Psoas muscle (tissue), 7 donors: ENCODE measurements at regions not wholly inside any gene's neighbourhood (a gene's known extent, or its start where the extent isn't known, plus 50 kb on each side); places are given as distances from the start of the nearest gene placed in this dataset.

Source experiments
- ATAC-seq, 4 donors: fragments of 200-7000 bp; cut with Tn5 transposase; one replicate each; pipeline ENCODE4 v1.9.1; 2020; ENCODE audit warnings: moderate library complexity in 3 of 4, mild to moderate bottlenecking in 2 of 4
- DNase-seq, 2 donors: peaks; one replicate each; pipeline ENCODE4 v3.0.0-alpha.2; 2020
- H3K27ac ChIP-seq: fragments of 200-600 bp; one replicate; pipeline ENCODE4 v1.8.0; 2022
- H3K27me3 ChIP-seq, 3 donors: fragments of 200-600 bp in 1 of 3; one replicate each; pipeline versions ENCODE4 v1.6.1 to v1.8.0; 2013 to 2022; ENCODE audit warnings: low read length in 2 of 3, mild to moderate bottlenecking in 2 of 3, moderate library complexity in 1 of 3; ENCODE audit not compliant: insufficient read depth in 3 of 3
- H3K36me3 ChIP-seq, 2 donors: fragments of 200-600 bp in 1 of 2; one replicate each; pipeline versions ENCODE4 v1.6.1 to v1.8.0; 2013 to 2022; ENCODE audit warnings: low read depth in 1 of 2, mild to moderate bottlenecking in 1 of 2, moderate library complexity in 1 of 2; ENCODE audit not compliant: insufficient read depth in 1 of 2
- H3K4me1 ChIP-seq: fragments of 200-600 bp; one replicate; pipeline ENCODE4 v1.8.0; 2022
- H3K4me3 ChIP-seq: fragments of 200-600 bp; one replicate; pipeline ENCODE4 v1.8.0; 2022; ENCODE audit warnings: mild to moderate bottlenecking
- H3K9me3 ChIP-seq: fragments of 200-600 bp; one replicate; pipeline ENCODE4 v1.8.0; 2022
- WGBS, 3 donors: extraction: QIAGEN DNeasy Blood & Tissue Kit; methylation state at CpG; one replicate each; pipeline versions ENCODE4 v1.1.6 to v1.1.7; 2013; 5-methylcytosine and 5-hydroxymethylcytosine counted together
- intact Hi-C, 2 donors: fragments of 100-400 bp; cut with DNase I; formaldehyde crosslinking; loops; one replicate each; pipeline versions ENCODE4 v1.11.0 to v1.14.2; 2022
- TF ChIP-seq, protein P1 (sequence below): fragments of 200-600 bp; IDR thresholded peaks from one replicate; pipeline ENCODE4 v1.8.0; 2022; ENCODE audit warnings: antibody characterized with exemption
- donor health status: healthy with polysubstance abuse.
- donor health status: DM: no; HTN: no; CAD: no; lungs with moderate emphysema.
- donor health status: Bipolar disorder and iron deficiency.
- donor health status: healthy.
- donor health status: DM: yes; HTN: yes; CAD: no.
- donor health status: DM: no; HTN: no; CAD: no.
- donor health status: DM: yes; HTN: yes; CAD: no.

GRCh38 chr10:121101561-121101960 is 250.4 kb downstream of the WDR11 start:
- 83 to 84% (median 84%) methylated on average over 4 of the region's 4 CpGs for WGBS, 3 donors
- Histone ChIP-seq H3K9me3 (no peaks in the 10 kb centered on the region), H3K27ac (no peak overlapping the region), H3K4me1 (no peaks in the 10 kb centered on the region), H3K27me3 (no peaks in the 10 kb centered on the region), H3K36me3 (no peaks in the 10 kb centered on the region), H3K4me3 (no peak overlapping the region)
- TF ChIP-seq, protein P1, sequence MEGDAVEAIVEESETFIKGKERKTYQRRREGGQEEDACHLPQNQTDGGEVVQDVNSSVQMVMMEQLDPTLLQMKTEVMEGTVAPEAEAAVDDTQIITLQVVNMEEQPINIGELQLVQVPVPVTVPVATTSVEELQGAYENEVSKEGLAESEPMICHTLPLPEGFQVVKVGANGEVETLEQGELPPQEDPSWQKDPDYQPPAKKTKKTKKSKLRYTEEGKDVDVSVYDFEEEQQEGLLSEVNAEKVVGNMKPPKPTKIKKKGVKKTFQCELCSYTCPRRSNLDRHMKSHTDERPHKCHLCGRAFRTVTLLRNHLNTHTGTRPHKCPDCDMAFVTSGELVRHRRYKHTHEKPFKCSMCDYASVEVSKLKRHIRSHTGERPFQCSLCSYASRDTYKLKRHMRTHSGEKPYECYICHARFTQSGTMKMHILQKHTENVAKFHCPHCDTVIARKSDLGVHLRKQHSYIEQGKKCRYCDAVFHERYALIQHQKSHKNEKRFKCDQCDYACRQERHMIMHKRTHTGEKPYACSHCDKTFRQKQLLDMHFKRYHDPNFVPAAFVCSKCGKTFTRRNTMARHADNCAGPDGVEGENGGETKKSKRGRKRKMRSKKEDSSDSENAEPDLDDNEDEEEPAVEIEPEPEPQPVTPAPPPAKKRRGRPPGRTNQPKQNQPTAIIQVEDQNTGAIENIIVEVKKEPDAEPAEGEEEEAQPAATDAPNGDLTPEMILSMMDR, result no peak
- ATAC-seq, result no peak
- no peak for DNase-seq
- intact Hi-C loops, result no loop called here

DNA sequence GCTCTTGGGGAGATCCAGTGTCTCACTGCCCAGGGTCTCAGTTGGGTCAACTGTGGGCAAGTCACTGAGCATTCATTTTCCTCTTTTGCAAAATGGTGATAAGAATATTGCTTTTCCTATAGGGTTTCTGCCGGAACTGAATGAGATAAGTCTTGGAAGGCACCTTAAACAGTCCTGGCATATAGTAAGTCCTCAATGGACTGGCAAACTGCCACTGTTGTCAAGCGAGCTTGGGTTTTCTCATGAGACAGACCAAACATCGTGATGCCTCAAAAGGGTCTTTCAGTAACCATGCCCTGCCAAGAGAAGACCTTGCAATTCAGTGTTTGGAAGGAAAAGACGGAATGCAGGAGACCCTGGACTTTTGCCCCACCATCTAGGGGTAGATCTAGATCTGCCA is 251.5 kb downstream of the WDR11 start:
- intact Hi-C loops, result no loop called here
- Histone ChIP-seq H3K36me3 (no peaks in the 10 kb centered on the region), H3K4me3 (no peak overlapping the region), H3K4me1 (no peaks in the 10 kb centered on the region), H3K27me3 (no peaks in the 10 kb centered on the region), H3K27ac (no peak overlapping the region), H3K9me3 (no peaks in the 10 kb centered on the region)
- WGBS, 3 donors, result 72 to 84% (median 73%) methylated on average over 4 of the region's 4 CpGs
- no peak for ATAC-seq
- TF ChIP-seq, protein P1, result no peak
- no peak for DNase-seq

DNA sequence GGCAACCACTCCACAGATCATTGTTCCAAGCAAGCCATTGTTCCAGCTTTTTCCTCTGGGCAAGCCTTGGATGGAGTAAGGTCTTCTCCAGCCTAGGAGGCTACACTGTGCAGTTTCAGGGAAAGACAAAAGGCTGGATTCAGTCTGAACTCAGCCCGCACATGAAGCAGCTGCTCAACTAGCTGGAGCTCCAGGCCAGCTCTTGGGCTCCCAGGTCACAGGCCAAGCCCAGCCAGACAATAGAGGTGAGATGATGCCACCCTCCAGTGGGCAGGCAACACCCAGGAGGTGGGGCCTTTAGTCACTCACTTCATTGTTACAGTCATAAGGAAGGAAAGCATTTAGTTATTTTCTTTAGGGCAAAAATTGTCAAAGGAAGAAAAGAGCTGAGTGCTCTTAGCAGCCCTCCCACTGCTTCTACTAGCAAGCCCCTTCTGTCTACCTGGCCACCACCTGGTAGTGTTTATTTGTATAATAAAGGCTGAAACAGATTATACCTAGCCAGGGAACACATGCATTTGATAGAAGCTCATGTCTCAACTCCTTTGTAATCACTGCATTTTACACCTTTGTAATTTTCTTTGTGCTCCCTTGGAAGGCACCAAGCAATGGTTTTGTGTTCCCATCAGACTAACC is 253.4 kb downstream of the WDR11 start:
- Histone ChIP-seq H3K27me3 (no peaks in the 10 kb centered on the region), H3K4me1 (no peaks in the 10 kb centered on the region), H3K9me3 (no peaks in the 10 kb centered on the region), H3K36me3 (no peaks in the 10 kb centered on the region), H3K4me3 (no peak overlapping the region), H3K27ac (no peak overlapping the region)
- no peak for DNase-seq
- intact Hi-C loops, result no loop called here
- no peak for ATAC-seq
- WGBS, 3 donors, result 68 to 76% (median 76%) methylated on average over 1 of the region's 1 CpG
- TF ChIP-seq, protein P1, result no peak

- TF ChIP-seq, protein P1, result no peak
- Histone ChIP-seq H3K4me3 (no peak overlapping the region), H3K9me3 (no peaks in the 10 kb centered on the region), H3K4me1 (no peaks in the 10 kb centered on the region), H3K27ac (no peak overlapping the region), H3K36me3 (no peaks in the 10 kb centered on the region), H3K27me3 (no peaks in the 10 kb centered on the region)
- ATAC-seq (no peak), DNase-seq (no peak)
- WGBS, 3 donors, result 58 to 64% (median 60%) methylated on average over 4 of the region's 4 CpGs
- intact Hi-C loops, result no loop called here
Observed at GRCh38 chr10:121106611-121107010, 255.4 kb downstream of the WDR11 start.

- Histone ChIP-seq H3K27me3 (no peaks in the 10 kb centered on the region), H3K9me3 (no peaks in the 10 kb centered on the region), H3K27ac (no peak overlapping the region), H3K4me3 (no peak overlapping the region), H3K4me1 (no peaks in the 10 kb centered on the region), H3K36me3 (no peaks in the 10 kb centered on the region)
- TF ChIP-seq, protein P1, result no peak
- intact Hi-C loops, result no loop called here
- ATAC-seq (no peak), DNase-seq (no peak)
- WGBS, 3 donors, result 86 to 94% (median 88%) methylated on average over 3 of the region's 3 CpGs
Observed at GRCh38 chr10:121108051-121108450, 256.9 kb downstream of the WDR11 start.
